Astrocyte of the spinal cord (primary cell): ENCODE measurements at regions not wholly inside any gene's neighbourhood (a gene's known extent, or its start where the extent isn't known, plus 50 kb on each side); places are given as distances from the start of the nearest gene placed in this dataset.

Experiments used
- DNase-seq: peaks from one replicate; pipeline ENCODE4 v3.0.0; 2011; ENCODE audit warnings: low read depth, low spot score
- H3K4me3 ChIP-seq: 2 replicates; pipeline ENCODE4 v1.5.1; 2011; ENCODE audit warnings: low read depth, mild to moderate bottlenecking, low read length, moderate library complexity
- in situ Hi-C: cut with HindIII; loops from 2 replicates; pipeline ENCODE4 v1.10.0; 2017; ENCODE audit warnings: low sequenced_read_pairs
- TF ChIP-seq, protein P1 (sequence below): IDR thresholded peaks from 2 replicates; pipeline ENCODE4 v1.5.1; 2012; ENCODE audit warnings: low read depth, mild to moderate bottlenecking, low read length, inconsistent platforms

DNA sequence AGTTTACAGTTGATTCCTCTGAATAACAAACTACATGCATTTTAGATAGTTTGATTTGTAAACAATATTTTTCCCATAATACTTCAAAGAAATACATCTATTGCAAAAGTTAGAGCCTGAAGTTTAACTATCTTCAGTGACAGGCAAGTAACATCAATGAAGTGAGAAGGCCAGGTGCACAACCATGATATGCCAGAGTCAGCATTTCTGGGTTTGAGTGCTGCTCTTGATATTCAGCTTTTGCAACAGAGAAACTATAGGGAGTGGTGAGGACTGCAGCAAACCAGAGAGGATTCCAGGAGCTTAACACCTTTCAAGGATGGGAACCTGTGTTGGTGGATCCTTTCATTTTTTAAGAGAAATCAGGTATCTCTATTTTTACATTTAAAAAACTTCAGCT, 79.4 kb upstream of the RASEF start:
- TF ChIP-seq, protein P1, sequence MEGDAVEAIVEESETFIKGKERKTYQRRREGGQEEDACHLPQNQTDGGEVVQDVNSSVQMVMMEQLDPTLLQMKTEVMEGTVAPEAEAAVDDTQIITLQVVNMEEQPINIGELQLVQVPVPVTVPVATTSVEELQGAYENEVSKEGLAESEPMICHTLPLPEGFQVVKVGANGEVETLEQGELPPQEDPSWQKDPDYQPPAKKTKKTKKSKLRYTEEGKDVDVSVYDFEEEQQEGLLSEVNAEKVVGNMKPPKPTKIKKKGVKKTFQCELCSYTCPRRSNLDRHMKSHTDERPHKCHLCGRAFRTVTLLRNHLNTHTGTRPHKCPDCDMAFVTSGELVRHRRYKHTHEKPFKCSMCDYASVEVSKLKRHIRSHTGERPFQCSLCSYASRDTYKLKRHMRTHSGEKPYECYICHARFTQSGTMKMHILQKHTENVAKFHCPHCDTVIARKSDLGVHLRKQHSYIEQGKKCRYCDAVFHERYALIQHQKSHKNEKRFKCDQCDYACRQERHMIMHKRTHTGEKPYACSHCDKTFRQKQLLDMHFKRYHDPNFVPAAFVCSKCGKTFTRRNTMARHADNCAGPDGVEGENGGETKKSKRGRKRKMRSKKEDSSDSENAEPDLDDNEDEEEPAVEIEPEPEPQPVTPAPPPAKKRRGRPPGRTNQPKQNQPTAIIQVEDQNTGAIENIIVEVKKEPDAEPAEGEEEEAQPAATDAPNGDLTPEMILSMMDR: no peak
- in situ Hi-C loops: no loop called here
- no peak overlapping the region for H3K4me3 ChIP-seq
- no peak for DNase-seq

DNA sequence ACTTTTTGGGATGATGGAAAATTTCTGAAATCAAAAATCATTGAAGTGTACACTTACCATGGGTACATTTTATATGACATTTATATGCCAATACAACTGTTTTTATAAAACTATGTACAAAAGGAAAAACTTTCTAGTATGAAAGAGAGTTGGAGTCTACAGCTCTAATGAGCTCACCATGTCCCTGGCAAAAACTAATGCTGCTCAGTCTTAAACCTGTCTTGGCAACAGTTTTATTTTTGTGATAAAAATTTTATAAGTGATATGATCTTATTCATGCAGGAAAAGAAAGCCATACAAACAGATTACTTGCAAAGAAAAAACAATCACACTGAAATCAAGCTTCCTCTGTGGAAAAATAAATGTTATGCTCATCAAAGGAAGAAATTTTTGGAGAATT, 78.9 kb upstream of the RASEF start:
- TF ChIP-seq, protein P1: no peak
- in situ Hi-C loops: no loop called here
- no peak overlapping the region for H3K4me3 ChIP-seq
- no peak for DNase-seq

DNA sequence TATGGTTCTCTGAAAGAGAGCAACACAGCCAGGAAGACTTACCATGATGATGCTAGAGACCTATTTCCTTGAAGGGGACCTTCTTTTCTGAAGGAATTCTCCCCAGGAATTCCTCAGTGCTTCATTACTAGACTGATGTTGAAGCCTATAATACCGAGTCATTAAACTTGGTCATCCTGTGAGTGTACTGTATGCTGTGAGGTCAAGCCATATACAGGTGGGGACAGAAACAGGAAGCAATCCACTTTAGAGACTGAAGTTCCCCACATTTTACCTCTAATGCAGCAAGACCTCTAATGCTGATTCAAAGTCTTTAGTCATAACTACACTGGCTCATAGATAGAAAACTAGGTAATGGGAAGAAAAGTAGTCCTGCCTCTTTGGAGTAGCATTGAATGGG, 77.1 kb upstream of the RASEF start:
- DNase-seq: no peak
- in situ Hi-C loops: no loop called here

DNA sequence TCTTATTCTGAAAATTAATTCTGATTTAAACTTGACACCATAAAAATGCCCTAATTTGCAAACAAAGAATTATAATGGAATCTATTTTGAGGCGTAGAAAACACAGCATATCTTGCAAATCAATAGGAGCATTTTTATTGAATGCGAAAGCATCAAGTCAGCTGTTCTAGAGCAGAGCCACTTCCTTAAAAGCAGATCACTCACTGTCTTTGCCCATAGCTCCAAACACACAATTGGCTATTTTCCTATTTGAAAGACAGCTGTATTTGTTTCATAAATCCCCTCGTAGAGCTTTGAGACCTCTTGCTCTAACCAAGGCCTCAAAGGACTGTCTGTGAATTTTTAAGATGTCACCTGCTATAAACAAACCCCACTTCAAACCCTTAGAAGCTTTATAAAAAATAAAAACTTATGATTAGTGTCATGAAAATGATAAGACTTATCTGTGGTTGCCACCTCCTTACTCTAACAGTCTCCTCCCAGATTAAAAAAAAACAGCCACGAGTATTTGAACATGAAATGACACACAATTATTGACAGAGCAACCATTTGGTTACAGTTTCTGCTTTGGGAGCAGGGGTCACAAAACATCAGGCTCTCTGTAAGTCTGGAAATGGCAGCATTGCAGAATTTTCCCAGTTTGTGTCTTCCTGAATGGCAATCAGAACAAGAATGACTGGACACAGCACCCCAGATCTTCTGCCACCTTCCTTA, 75.6 kb upstream of the RASEF start:
- H3K4me3 ChIP-seq: no peak overlapping the region
- TF ChIP-seq, protein P1: no peak
- no peak for DNase-seq
- in situ Hi-C loops: no loop called here

More for the DNA sequence above, 77.1 kb upstream of the RASEF start:
- H3K4me3 ChIP-seq: no peak overlapping the region
- TF ChIP-seq, protein P1: no peak

DNA sequence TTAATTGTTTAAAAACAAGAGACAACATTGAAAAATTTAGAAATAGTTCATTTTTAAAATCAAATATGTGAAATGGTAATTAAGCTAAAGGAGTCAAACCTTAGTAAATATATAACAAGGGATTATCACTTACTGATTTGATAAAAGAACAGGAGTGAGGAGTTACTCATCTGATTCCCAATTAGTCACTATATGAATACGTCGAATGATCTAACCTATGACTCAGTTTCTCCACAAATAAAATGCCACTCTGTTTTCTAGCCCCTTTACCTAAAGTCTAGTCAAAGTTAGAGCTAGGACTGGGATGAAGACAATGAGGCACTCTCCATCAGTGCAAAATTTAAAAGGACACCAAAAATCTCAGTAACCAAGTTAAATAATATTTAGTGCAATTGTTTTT, 70.4 kb upstream of the RASEF start:
- H3K4me3 ChIP-seq: no peak overlapping the region
- TF ChIP-seq, protein P1: no peak
- in situ Hi-C loops: no loop called here
- DNase-seq: no peak

DNA sequence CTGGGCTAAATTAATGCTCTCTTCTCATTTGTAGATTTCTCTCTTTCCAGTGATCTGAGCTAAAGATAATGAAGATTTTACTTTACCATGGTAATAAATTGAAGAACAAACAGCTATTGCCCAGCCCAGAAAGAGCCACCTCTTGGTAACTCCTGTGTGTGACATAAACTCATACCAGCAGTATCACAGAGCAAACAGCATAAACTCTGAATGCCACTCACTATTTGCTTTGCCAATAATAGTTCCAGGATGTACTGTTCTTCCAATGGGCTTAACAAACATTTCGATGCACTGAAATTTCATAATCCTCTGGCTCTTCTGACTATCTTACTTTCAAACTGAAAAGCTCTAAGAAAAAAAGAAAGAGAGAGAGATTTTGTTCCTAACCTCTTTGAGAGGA, 69.8 kb upstream of the RASEF start:
- no peak for DNase-seq

More for the DNA sequence above, 69.8 kb upstream of the RASEF start:
- in situ Hi-C loops: no loop called here
- TF ChIP-seq, protein P1: no peak
- no peak overlapping the region for H3K4me3 ChIP-seq
